ENCODE measurements at regions not wholly inside any gene's neighbourhood (a gene's known extent, or its start where the extent isn't known, plus 50 kb on each side); places are given as distances from the start of the nearest gene placed in this dataset.

GRCh38 chr3:20574746-20575145 is 388.7 kb upstream of the SGO1 start:
- intact Hi-C loops (cut with DNase I): no loop called here
- Histone ChIP-seq H3K36me3 (no peaks in the 10 kb centered on the region), H3K27me3 (no peaks in the 10 kb centered on the region), H3K4me1 (no peaks in the 10 kb centered on the region), H3K4me3 (no peak overlapping the region), H3K9me3 (peaks cover 0 to 17% of the 10 kb centered on the region in 2 donors), H3K27ac (no peak overlapping the region)
- DNase-seq (no peak), ATAC-seq (no peak)
- TF ChIP-seq CTCF (IDR thresholded peaks at IDR 0.05): no peak

- DNase-seq: no peak
- Histone ChIP-seq H3K27me3 (no peaks in the 10 kb centered on the region), H3K4me1 (no peaks in the 10 kb centered on the region), H3K9me3 (peaks cover 0 to 13% of the 10 kb centered on the region in 2 donors), H3K36me3 (no peaks in the 10 kb centered on the region), H3K4me3 (no peak overlapping the region), H3K27ac (no peak overlapping the region)
- ATAC-seq: no peak
- no peak for TF ChIP-seq CTCF (IDR thresholded peaks at IDR 0.05)
- intact Hi-C loops (cut with DNase I): no loop called here
These were observed 387.2 kb upstream of the SGO1 start for GRCh38 chr3:20573175-20573574.

GRCh38 chr3:20572473-20572872 is 386.5 kb upstream of the SGO1 start:
- H3K27ac ChIP-seq: no peak overlapping the region
- no peak for DNase-seq
- no peak overlapping the region for H3K4me3 ChIP-seq
- H3K4me1 ChIP-seq: no peaks in the 10 kb centered on the region
- no peaks in the 10 kb centered on the region for H3K36me3 ChIP-seq
- no peaks in the 10 kb centered on the region for H3K27me3 ChIP-seq
- peaks cover 0 to 6% of the 10 kb centered on the region in 2 donors for H3K9me3 ChIP-seq
- no peak for TF ChIP-seq CTCF (IDR thresholded peaks at IDR 0.05)
- intact Hi-C loops (cut with DNase I): no loop called here
- no peak for ATAC-seq

GRCh38 chr3:20569310-20569709 is 383.3 kb upstream of the SGO1 start:
- Histone ChIP-seq H3K4me3 (no peak overlapping the region), H3K36me3 (no peaks in the 10 kb centered on the region), H3K4me1 (no peaks in the 10 kb centered on the region), H3K27ac (no peak overlapping the region), H3K27me3 (no peaks in the 10 kb centered on the region), H3K9me3 (peaks cover 0 to 4% of the 10 kb centered on the region in 2 donors)
- intact Hi-C loops (cut with DNase I): no loop called here
- DNase-seq (no peak), ATAC-seq (no peak)
- TF ChIP-seq CTCF (IDR thresholded peaks at IDR 0.05): no peak

- Histone ChIP-seq H3K27ac (no peak overlapping the region), H3K36me3 (no peaks in the 10 kb centered on the region), H3K4me1 (no peaks in the 10 kb centered on the region), H3K27me3 (no peaks in the 10 kb centered on the region), H3K9me3 (peaks cover 0 to 2% of the 10 kb centered on the region in 2 donors), H3K4me3 (no peak overlapping the region)
- intact Hi-C loops (cut with DNase I): no loop called here
- ATAC-seq (no peak), DNase-seq (no peak)
- no peak for TF ChIP-seq CTCF (IDR thresholded peaks at IDR 0.05)
These were observed 379.0 kb upstream of the SGO1 start for GRCh38 chr3:20564966-20565365.

All from left lung (tissue), 4 donors.